Hepatic stellate cell (primary cell): ENCODE measurements at regions not wholly inside any gene's neighbourhood (a gene's known extent, or its start where the extent isn't known, plus 50 kb on each side); places are given as distances from the start of the nearest gene placed in this dataset.

Source experiments
- DNase-seq: peaks from one replicate; pipeline ENCODE4 v3.0.0; 2011; ENCODE audit warnings: low spot score

DNA sequence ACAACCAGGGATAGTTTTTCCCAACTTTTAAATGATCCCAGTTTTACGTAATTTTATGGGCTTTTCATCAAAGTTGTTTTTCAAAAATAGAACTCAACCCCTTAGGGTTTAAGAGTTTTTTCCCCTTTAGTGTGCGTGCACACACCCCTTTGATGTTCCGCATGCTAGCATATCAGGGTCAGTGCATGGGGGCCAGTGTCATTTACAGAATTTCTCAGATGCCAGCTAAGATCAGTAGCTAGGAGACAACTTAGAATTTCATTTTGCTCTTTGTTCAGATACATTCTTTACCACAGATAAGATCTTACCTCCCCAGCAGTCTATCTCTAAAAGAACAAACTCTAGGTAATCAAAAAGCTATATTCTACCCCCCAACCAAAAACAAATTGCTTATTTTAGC is 238.5 kb upstream of the SASH1 start:
- no peak for DNase-seq

DNA sequence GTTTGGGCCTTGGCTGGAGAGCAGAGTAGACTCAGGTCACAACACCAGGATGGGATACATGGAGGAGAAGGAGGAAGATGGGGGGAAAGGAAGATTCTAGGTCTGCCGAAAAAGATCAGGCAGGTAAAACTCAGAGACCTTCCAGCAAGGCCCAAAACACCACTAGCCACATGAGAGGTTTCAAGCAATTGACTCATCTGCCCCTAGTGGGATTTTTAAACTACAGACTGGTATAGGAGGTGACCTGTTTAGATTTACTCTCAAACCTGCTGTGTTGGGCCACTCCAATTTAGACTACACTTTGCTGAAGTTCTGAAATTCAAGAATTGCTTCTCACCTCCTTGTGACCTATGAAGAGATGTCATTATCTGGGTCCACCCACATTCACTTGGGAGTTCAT is 236.9 kb upstream of the SASH1 start:
- no peak for DNase-seq

DNA sequence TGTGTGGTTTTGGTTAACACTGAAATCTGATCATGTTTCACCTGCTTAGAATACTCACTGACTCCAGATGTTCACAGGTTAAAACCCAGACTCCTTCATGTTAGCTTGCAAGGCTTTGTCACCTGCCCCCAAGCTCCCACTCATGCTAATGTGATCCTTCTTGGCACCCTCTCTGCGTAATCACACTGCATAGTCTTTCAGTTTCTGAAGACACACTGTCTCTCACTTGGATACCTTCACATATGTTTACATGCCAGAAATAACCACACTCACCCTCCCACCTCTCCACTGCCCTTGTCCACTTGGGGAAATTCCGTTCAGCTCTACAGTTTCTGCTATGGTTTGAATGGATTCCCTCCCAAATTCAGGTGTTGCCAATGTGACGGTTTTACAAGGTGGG is 234.7 kb upstream of the SASH1 start:
- DNase-seq: no peak

DNA sequence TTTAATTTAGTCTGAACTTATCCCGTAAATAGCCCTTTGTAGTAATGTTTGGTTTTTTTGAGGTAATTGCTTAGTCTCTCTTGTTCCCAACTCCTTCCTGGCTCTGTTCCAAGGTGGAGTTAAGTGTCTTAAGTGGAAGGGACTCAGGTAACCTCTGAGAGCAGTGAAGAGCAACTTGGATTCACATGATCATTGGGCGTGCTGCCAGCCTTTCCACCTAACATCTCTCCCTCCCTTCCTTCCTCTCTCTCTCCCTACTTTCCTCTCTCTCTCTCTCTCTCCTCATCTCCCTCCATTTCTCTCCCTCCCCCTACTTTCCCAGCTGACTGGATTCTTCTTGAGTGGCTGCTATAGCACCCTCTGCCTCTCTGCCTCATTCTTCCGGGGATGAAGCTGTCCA is 232.9 kb upstream of the SASH1 start:
- no peak for DNase-seq

DNA sequence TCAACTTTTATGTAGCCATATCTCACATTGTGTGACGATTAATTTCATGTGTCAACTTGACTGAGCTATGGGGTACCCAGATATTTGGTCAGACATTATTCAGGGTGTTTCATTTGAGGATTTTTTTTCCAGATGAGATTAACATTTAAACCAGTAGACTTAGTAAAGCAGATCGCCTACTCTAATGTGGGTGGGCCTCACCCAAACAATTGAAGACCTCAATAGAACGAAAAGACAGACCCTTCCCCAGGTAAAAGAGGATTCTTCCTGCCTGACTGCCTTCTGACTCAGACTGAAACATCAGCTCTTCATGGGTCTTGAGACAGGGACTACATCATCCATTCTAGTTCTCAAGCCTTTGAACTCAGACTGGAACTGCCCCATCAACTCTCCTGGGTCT is 231.7 kb upstream of the SASH1 start:
- no peak for DNase-seq

DNA sequence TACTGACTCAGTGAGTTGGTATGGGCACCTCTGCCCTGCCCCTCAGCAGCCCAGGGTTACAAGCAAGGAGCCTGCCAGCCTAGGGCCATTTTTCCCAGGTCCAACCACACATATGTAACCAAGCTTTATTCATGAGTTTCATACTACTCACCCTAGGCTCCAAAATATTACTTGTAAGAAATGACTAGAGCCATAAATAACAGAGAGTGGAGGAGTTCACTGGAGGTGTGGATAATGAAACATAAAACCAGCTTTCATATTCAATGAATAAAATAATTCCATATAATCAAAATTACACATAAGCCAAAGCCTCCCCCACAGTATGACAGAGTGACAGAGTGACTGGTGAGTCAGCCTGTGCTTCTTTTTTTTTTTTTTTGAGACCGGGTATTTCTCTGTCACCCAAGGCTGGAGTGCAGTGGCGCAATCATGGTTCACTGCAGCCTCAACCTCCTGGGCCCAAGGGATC is 229.8 kb upstream of the SASH1 start:
- DNase-seq: no peak

DNA sequence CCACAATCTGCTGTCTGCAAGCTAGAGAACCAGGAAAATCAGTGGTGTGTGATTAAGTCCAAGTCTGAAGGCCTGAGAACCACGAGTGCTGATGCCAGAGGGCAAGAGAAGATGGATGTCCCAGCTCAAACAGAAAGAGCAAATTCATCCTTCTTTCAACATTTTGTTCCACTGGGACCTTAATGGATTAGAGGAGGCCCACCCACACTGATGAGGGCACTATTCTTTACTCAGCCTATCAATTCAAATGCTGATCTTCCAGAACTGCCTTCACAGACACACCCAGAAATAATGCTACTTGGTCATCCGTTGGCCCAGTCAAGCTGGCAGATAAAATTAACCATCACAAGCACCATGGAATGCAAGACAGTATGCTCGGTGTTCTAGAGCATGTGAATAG is 226.6 kb upstream of the SASH1 start:
- DNase-seq: no peak

DNA sequence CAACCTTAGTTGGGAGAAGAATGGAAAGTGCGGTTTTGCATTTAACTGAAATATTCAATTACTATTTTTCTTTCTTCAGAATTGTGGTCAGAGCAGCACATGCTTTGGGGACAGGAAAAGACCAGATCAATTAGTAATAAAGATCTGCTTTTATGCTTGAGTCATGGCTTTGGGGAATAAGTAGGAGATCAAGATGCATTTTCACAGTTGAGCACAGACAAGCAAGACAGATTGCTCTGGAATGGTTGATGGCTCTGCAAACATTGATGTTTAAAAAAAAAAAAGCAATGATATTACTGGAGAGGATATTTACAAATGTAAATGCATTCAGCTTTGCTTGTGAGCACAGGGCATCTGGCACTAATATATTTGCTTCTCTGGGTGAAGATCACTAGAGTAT is 224.4 kb upstream of the SASH1 start:
- no peak for DNase-seq

DNA sequence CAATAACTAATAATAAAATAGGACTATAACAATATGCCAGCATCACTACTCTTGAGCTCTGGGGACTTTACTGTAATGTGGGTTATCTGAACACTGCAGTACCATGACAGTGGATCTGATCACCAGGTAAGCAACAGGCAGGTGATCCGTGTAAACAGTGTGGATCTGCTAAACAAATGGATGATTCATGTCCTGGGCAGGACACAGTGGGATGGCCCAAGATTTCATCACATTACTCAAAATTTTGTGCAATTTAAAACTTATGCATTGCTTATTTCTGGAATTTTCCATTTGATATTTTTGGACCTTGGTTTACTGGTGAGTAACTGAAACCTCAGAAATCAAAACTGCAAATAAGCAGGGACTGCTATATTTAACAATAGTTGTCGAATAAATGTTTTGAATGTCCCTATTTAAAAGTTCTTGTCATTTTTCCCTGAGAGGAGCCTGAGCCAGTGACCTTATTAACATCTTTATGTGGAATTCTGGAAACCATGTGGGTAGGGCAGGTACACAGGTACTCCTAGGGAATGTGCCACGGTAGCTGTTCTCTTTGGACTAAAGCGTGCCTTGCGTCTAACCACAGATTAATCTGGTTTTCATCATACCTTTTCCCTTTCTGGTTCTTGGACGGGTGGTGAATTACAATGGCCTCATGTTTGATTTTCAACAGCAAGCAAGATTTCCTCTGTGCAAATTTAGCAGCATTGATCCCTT is 214.5 kb upstream of the SASH1 start:
- DNase-seq: no peak

DNA sequence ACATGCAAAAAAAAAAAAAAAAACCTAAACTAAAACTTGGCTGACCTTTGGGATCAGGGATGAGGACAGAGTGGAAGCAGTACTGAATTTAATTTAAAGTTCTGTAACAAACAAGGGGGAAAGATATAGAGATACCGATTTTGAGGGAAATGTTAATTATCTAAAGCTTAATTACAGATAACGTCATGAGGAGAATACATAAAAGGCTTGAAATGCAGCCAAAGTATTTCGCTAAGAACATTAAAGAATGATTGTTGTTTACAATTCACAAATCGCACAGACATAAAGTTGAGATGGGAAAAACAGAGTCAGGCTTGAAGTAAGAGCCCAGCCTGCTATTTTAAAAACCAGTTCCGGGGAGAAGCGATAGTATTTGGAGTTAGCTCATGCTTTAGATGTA is 208.0 kb upstream of the SASH1 start:
- no peak for DNase-seq

DNA sequence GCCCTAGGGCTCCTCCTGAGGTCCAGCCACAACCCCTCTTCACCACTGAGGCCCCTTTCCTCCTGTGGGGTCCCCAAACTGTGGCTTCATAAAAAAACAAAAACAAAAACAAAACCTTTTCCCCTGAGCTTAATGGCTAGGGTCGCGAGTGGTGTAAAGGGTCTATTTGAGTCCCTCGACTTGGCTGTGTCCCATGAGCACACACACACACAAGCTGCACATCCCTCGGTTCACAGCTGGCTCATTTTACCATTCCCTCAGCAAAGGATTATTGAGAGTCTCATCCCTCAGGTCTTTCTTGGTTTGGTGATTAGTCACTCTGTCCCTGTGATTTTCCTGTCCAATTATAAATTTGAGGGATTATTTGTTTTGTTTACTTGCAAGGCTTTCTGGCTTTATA is 206.1 kb upstream of the SASH1 start:
- DNase-seq: no peak

DNA sequence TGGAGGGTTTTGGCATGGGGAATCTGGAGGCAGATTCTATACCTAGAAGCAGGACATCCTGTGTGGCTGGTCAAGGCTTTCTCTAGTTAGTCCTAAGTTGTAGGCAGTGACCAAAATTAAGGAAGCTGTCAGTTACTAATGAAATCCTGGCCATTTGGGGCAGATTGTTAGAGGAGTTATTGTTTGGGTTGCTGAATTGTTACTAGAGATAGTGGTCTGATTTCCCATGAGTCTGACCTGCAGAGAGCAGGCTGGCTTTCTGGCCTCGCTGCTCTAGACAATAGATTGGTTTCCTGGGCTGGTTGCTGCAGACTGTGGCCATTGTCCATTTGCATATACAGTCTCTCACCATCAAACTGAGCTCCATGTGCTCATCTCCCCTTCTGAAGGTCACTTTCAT is 205.0 kb upstream of the SASH1 start:
- no peak for DNase-seq

DNA sequence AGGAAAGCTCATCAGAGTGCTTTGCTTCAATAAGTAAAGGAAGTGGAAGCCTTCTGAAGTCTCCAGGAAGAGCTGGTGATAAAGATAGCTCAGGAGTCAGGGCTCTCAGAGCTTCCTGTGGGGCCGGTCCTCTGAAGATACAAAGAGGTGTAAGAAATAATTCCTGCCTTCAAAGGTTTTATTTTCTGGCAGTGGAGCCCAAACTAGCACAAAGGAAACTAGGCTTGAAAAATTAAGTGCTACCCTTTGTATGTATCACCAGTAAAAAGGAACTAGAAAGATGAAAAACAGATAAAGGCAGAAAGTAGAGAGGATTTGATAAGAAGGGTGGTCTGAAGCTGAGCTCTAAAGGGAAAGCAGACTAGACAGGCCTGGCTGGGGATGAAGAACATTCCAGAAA is 204.1 kb upstream of the SASH1 start:
- DNase-seq: no peak

DNA sequence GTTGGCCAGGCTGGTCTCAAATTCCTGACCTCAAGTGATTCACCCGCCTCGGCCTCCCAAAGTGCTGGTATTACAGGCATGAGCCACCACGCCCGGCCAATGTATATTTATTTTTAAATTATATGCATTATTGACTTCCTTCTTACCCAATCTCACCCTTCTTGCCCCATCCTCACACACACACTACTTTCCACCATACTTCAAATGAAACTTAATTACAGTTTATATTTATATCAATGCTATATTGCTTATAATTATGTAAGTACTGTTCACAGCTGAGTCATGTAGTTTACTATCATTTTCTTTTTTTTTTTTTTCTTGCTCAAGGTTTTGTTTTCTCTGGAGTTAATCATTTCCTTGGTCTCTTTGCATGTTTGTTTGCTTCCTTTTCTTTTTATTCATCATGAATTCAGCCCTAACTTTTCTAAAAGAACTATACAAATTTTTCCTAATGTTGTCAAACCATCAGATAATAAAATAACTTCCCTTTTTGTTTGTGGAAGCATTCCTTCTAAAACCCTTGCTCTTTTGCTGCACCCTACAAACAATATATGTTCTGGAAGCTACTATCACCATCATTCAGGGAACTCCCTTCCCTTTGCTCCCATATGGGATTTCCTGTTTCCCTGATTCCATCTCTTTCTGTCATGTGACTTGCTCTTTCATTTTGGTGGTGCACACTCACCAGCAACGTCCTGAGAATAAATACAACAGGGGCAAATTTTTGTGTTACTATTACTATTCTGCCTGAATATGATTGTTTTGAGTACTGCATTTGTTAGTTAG is 201.7 kb upstream of the SASH1 start:
- no peak for DNase-seq

DNA sequence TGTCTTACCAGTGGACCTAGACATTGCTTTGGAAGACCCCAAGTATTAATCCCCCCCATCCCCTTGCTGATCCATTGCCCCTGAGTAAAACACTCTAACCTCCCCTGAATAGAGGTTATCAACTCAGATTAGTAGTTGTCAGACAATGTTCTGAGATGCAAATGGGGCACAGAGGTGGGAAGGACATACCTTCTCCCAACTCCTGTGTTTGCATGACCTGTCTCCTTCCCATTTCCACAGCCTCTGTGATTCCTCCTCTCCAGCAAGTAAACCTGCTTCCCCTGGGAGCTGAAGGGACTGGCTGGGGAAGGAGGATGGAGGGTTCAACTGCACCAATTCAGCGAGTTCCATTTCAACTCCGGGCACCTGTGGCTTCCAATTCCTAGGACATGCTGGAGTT is 199.8 kb upstream of the SASH1 start:
- DNase-seq: no peak

DNA sequence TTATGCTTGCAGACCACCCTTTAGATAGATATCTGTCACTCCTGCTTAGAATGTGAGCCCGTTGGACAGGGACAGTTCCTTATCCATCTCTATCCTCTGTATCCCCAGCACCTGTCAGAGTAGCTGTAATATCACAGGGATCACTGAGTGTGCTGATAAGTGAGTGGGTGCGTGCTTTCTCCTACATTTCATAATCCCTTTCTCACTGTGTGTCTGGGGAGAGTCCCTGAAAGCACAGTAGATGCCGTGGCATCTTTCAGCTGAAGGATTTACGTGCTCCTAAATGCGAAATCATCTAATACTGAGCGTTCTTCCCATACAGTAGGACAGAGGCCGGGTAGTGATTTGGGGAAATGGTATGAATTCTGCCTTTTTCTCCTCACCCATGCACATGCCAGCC is 198.9 kb upstream of the SASH1 start:
- DNase-seq: no peak

DNA sequence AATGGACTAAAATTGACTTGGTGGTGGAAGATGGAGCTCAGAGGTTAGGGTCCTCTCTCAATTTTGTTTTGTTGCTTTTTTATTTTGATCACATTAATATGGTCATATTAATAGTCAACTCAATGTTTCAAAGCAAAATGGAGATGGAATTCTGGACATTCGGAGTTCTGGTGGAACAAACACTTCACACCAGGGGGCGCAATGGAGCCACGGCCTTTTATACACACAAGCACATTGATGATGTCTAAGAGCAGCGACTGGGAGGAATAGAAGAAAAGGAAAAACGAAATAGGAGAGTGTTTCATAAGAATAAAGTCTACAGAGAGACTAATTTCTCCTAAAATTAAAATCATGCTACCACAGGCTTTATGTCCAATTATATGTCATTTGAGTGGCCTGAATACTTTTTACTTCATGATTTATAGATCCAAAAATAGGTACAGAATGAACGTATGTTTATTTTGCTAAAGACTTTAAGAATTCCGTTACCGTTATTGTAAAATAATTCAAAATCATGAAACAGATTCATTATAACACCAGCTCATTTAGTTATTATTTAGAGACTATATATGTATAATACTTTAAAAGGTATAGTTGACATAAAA is 197.6 kb upstream of the SASH1 start:
- peak; percentile 35 for DNase-seq

DNA sequence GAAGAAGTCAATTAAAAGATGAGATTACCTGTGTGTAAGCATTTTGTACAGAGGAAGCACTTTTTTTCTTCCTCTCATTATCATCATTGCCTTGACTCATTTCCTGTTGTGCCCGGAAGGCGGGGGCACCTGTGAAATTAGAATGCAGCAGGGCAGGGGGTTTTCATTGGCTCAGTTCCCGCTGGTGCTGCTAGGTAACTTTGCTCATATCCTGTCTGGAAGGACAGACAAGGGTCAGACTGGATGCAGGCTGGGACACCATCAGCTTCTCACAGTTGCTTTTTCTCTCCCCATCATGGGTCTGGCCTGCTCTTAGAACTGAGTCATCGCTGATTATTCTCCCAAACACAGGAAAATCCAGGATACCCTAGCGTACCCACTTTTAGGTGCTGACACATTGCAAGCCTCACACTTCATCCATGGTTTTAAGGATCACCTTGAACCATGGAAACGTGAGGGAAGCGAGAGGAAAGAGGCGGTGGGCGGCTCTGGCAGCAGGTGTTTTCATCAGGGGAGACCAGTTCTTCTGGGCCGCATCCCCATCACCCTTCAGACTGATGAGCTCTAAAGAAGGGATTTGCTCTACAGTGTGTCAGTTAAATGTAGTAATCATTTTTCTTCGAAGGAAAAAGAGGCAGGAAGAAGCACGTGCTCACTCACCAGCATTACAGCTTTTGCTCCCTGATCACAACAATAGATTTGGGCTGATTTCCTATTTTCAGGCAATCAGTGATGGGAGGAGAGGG is 195.7 kb upstream of the SASH1 start:
- no peak for DNase-seq

DNA sequence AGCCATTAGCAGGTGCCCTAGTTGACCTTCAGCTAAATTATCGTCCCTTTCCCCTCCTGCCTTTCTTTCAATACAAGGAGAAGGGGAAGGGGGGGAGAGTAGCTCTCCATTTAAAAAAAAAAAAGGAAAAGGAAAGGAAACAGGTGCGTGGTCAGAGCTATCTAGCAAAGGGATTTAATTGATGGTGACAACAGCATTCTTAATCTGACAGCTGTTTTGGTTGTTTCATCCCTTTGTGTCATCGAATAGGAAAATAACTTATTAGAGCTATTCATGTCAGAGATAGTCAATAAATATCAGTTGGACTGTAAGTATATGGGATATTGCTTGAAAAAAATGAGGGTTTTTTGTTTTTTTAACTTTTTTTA is 195.2 kb upstream of the SASH1 start:
- no peak for DNase-seq

DNA sequence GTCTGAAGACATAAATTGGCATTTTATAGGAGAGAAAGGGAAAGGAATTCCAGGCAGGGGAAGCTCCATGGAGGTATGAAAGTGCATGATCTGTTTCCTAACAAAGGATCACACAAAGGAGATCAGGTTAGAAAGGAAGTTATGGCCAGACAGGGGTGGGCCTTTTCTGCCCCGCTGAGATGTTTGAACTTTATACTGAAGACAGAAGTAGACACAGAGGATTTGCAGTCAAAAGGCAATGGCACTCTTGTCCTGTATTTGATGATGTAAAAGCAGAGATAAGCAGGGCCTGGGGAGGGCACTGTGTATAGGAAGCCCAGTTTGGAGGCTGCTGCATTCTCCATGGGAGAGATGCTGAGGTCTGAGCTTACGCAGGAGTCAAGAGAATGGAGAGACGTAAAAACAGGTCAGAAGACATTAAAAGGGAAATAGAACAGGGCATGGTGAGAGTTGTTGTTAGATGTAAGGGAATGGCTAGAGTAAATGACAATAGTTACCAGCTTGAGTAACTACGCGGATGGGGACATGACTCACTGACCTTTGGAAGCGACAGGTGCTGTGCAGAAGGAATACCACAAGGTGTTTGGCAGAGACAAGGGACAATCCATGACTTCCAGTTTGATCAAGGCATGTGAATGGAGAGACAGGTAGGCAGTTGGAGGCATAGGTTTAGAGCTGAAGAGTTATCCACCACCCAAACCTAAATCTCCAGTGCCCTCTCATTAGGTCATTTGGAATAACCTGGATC is 190.6 kb upstream of the SASH1 start:
- DNase-seq: no peak

DNA sequence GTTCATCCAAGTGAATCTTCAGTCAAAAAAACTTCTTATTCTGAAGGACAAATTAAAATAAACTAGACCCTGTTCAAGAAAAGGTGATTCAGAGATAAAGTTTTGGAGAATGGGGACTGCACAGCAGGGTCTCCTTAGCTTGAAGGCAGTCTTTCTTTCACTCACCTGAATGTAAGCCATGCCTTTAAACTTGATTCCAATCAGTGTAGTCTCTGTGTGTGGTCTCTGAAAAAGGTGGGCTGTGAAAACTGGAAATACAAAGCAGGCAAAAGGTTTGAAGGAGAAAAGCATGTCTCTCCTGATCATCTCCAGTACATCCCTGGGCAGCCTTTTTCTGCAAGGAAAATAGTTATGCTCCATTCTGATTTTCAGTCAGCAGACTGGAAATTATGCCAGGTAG is 188.0 kb upstream of the SASH1 start:
- DNase-seq: no peak

DNA sequence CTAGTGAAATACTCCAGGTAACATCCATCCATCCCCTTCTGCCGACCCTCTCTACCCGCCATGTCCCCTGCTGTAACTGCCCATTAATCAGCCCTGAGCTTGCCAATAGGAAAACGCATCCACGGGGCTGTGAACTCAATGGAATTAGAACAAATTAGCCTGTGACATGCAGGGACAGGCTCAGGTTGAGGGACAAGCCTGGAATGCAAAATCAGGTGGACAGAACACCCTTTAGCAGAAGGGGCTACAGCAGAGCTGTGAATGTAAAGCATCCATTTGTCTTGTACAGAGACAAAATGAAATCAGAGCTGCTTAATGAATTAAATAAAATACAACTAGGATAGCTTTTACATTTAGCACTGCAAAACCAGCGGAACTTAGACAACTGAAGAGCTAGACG is 187.3 kb upstream of the SASH1 start:
- no peak for DNase-seq
